ENCODE measurements at regions not wholly inside any gene's neighbourhood (a gene's known extent, or its start where the extent isn't known, plus 50 kb on each side); places are given as distances from the start of the nearest gene placed in this dataset.

DNA sequence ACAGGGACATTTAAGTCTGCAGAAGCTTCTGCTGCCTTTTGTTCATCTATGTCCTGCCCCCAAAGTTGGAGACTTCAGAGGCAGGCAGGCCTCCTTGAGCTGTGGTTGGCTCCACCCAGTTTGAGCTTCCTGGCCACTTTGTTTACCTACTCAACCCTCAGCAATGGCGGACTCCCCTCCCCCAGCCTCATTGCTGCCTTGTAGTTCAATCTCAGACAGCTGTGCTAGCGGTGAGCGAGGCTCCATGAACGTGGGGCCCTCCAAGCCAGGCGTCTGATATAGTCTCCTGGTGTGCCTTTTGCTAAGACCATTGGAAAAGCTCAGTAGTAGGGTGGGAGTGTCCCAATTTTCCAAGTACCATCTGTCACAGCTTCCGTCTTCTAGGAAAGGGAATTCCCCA is 170.1 kb downstream of the CCNG2 start:
- CTCF ChIA-PET: interaction anchor here (0.6 kb wide), 1 partner anchor 9 kb away, joined by 3 read pairs; no protein-coding TSS in a partner anchor
- Histone ChIP-seq H2AFZ (ENCODE audit: low read depth, low read length) (no peak overlapping the region), H3K4me1 (ENCODE audit: control insufficient read depth, extremely low read depth, insufficient read depth, low read length) (no peaks in the 10 kb centered on the region), H3K9ac (replicated peaks; ENCODE audit: extremely low read depth, insufficient read depth, low read length) (no peak overlapping the region), H3K4me2 (ENCODE audit: insufficient read depth, low read length) (no peak overlapping the region), H3K9me1 (replicated peaks; ENCODE audit: control insufficient read depth, extremely low read depth, insufficient read depth, low read length) (no peaks in the 10 kb centered on the region), H3K27me3 (ENCODE audit: control insufficient read depth in 2 of 2, insufficient read depth in 2 of 2, low read length in 2 of 2) (no peaks in the 10 kb centered on the region), H4K20me1 (replicated peaks; ENCODE audit: control insufficient read depth, extremely low read depth, insufficient read depth, low read length) (no peaks in the 10 kb centered on the region), H3K79me2 (ENCODE audit: control insufficient read depth, insufficient read depth, low read length) (no peaks in the 10 kb centered on the region), H3K36me3 (ENCODE audit: control insufficient read depth in 2 of 2, extremely low read depth in 1 of 2, insufficient read depth in 2 of 2, low read length in 2 of 2) (no peaks in the 10 kb centered on the region), H3K9me3 (replicated peaks; ENCODE audit: control insufficient read depth, insufficient read depth, low read length) (no peaks in the 10 kb centered on the region), H3K27ac (ENCODE audit: insufficient read depth, low read depth, low read length) (no peak overlapping the region), H3K4me3 (replicated peaks in 1 of 3; ENCODE audit: insufficient read depth in 1 of 3, low read depth in 1 of 3, low read length in 3 of 3) (no peak overlapping the region)
- FAIRE-seq (no peak), DNase-seq (ENCODE audit: low read depth, low spot score) (no peak)
- intact Hi-C loops (cut with micrococcal nuclease): no loop called here
- no TSS peak for BruUV-seq (replicated peaks)
- POLR2A ChIA-PET: no interaction called here
- no peak for TF ChIP-seq GATA2 (IDR thresholded peaks at IDR 0.05; ENCODE audit: insufficient read depth, insufficient read length, low read depth, low read length)
- TF ChIP-seq, protein P1, sequence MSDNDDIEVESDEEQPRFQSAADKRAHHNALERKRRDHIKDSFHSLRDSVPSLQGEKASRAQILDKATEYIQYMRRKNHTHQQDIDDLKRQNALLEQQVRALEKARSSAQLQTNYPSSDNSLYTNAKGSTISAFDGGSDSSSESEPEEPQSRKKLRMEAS (IDR thresholded peaks at IDR 0.05; ENCODE audit: insufficient read depth, insufficient read length): no peak
- no peak for TF ChIP-seq POLR2A (IDR thresholded peaks at IDR 0.05; ENCODE audit: low read depth, low read length)
- no peak for TF ChIP-seq FOS (IDR thresholded peaks at IDR 0.05; ENCODE audit: borderline replicate concordance, insufficient read depth, low read length)
- TF ChIP-seq POLR2AphosphoS5 (IDR thresholded peaks at IDR 0.05; ENCODE audit: insufficient read depth, low read depth, low read length): no peak
- no peak for TF ChIP-seq JUN (IDR thresholded peaks at IDR 0.05; ENCODE audit: borderline replicate concordance, insufficient read depth, insufficient read length, low read depth)
- TF ChIP-seq, protein P2, sequence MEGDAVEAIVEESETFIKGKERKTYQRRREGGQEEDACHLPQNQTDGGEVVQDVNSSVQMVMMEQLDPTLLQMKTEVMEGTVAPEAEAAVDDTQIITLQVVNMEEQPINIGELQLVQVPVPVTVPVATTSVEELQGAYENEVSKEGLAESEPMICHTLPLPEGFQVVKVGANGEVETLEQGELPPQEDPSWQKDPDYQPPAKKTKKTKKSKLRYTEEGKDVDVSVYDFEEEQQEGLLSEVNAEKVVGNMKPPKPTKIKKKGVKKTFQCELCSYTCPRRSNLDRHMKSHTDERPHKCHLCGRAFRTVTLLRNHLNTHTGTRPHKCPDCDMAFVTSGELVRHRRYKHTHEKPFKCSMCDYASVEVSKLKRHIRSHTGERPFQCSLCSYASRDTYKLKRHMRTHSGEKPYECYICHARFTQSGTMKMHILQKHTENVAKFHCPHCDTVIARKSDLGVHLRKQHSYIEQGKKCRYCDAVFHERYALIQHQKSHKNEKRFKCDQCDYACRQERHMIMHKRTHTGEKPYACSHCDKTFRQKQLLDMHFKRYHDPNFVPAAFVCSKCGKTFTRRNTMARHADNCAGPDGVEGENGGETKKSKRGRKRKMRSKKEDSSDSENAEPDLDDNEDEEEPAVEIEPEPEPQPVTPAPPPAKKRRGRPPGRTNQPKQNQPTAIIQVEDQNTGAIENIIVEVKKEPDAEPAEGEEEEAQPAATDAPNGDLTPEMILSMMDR (IDR thresholded peaks at IDR 0.05; ENCODE audit: extremely low read depth in 1 of 2, insufficient read depth in 1 of 2, low read depth in 1 of 2, low read length in 2 of 2): no peak
- TF ChIP-seq EZH2 (IDR thresholded peaks at IDR 0.05; ENCODE audit: borderline replicate concordance, low read depth, low read length, severe bottlenecking): no peak
- no peak for TF ChIP-seq MYC (IDR thresholded peaks at IDR 0.05; ENCODE audit: low read depth, low read length)
- dilution Hi-C loops (cut with MboI; ENCODE audit: extremely low pct_ligation_motif_present, low sequenced_read_pairs): no loop called here

Measured in endothelial cell of umbilical vein (primary cell).